ENCODE measurements at regions not wholly inside any gene's neighbourhood (a gene's known extent, or its start where the extent isn't known, plus 50 kb on each side); places are given as distances from the start of the nearest gene placed in this dataset.

- TF ChIP-seq CTCF (IDR thresholded peaks at IDR 0.05), result no peak
- TF ChIP-seq POLR2A (IDR thresholded peaks at IDR 0.05), result no peak
- no peak for TF ChIP-seq POLR2AphosphoS5 (IDR thresholded peaks at IDR 0.05)
These were observed 1048.6 kb downstream of the PCDH17 start for GRCh38 chr13:58680115-58680514.

Measured in gastroesophageal sphincter (tissue), 3 donors.